ENCODE measurements at regions not wholly inside any gene's neighbourhood (a gene's known extent, or its start where the extent isn't known, plus 50 kb on each side); places are given as distances from the start of the nearest gene placed in this dataset.

DNA sequence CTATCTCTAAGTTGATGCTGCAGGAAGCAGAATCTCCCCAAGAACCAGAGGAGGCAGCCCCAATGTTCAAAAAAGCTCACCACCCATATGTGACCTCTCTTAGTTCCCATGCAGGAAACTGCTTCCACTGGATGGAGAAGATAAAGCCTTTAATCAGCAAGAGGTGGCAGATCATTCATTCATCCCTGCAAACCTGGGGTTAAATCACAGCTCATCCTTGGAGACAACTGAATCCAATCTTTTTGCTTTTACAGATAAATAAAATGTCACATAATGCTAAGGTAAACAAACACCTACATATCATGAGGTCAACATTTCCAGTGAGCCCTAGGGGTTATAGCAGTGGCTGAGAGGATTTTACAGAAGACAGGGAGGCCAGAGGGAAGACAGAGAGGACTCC lies 112.7 kb upstream of the CD93 start:
- H3K4me1 ChIP-seq (ENCODE audit: control insufficient read depth in 4 of 4, insufficient read depth in 4 of 4, low read length in 3 of 4), result no peaks in the 10 kb centered on the region
- no peak overlapping the region for H3K4me3 ChIP-seq (ENCODE audit: low read depth in 1 of 3, low read length in 3 of 3)
- no peak for DNase-seq (ENCODE audit: low spot score)
- TF ChIP-seq, protein P1, sequence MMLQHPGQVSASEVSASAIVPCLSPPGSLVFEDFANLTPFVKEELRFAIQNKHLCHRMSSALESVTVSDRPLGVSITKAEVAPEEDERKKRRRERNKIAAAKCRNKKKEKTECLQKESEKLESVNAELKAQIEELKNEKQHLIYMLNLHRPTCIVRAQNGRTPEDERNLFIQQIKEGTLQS (IDR thresholded peaks at IDR 0.05), result no peak
- TF ChIP-seq FOXA1 (IDR thresholded peaks at IDR 0.05), result no peak
- TF ChIP-seq NR2F2 (IDR thresholded peaks at IDR 0.05), result no peak
- TF ChIP-seq JUND (IDR thresholded peaks at IDR 0.05), result no peak
- no peak for TF ChIP-seq RAD21 (IDR thresholded peaks at IDR 0.05)
- no peak for TF ChIP-seq FOXA2 (IDR thresholded peaks at IDR 0.05)
- TF ChIP-seq TAF1 (conservative IDR thresholded peaks at IDR 0.05), result no peak
- TF ChIP-seq RXRA (IDR thresholded peaks at IDR 0.05), result no peak
- TF ChIP-seq HNF4G (IDR thresholded peaks at IDR 0.05), result no peak
- TF ChIP-seq, protein P2, sequence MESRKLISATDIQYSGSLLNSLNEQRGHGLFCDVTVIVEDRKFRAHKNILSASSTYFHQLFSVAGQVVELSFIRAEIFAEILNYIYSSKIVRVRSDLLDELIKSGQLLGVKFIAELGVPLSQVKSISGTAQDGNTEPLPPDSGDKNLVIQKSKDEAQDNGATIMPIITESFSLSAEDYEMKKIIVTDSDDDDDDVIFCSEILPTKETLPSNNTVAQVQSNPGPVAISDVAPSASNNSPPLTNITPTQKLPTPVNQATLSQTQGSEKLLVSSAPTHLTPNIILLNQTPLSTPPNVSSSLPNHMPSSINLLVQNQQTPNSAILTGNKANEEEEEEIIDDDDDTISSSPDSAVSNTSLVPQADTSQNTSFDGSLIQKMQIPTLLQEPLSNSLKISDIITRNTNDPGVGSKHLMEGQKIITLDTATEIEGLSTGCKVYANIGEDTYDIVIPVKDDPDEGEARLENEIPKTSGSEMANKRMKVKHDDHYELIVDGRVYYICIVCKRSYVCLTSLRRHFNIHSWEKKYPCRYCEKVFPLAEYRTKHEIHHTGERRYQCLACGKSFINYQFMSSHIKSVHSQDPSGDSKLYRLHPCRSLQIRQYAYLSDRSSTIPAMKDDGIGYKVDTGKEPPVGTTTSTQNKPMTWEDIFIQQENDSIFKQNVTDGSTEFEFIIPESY (IDR thresholded peaks at IDR 0.05), result no peak
- TF ChIP-seq, protein P3, sequence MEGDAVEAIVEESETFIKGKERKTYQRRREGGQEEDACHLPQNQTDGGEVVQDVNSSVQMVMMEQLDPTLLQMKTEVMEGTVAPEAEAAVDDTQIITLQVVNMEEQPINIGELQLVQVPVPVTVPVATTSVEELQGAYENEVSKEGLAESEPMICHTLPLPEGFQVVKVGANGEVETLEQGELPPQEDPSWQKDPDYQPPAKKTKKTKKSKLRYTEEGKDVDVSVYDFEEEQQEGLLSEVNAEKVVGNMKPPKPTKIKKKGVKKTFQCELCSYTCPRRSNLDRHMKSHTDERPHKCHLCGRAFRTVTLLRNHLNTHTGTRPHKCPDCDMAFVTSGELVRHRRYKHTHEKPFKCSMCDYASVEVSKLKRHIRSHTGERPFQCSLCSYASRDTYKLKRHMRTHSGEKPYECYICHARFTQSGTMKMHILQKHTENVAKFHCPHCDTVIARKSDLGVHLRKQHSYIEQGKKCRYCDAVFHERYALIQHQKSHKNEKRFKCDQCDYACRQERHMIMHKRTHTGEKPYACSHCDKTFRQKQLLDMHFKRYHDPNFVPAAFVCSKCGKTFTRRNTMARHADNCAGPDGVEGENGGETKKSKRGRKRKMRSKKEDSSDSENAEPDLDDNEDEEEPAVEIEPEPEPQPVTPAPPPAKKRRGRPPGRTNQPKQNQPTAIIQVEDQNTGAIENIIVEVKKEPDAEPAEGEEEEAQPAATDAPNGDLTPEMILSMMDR (IDR thresholded peaks at IDR 0.05; ENCODE audit: low read depth, low read length, missing input control), result no peak
- TF ChIP-seq, protein P4, sequence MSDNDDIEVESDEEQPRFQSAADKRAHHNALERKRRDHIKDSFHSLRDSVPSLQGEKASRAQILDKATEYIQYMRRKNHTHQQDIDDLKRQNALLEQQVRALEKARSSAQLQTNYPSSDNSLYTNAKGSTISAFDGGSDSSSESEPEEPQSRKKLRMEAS (IDR thresholded peaks at IDR 0.05), result no peak
- no peak overlapping the region for H3K27ac ChIP-seq (ENCODE audit: low read depth in 1 of 2, low read length in 2 of 2)
- no peak overlapping the region for H3K9ac ChIP-seq (ENCODE audit: low read depth in 1 of 2, low read length in 2 of 2)
- H3K9me3 ChIP-seq (ENCODE audit: control insufficient read depth in 4 of 4, low read length in 3 of 4), result peaks cover 0 to 5% (median 0%) of the 10 kb centered on the region in 4 donors
- no peaks in the 10 kb centered on the region for H3K36me3 ChIP-seq (ENCODE audit: control insufficient read depth in 4 of 4, insufficient read depth in 3 of 4, low read depth in 1 of 4, low read length in 3 of 4)
- H3K27me3 ChIP-seq (ENCODE audit: control insufficient read depth in 4 of 4, insufficient read depth in 4 of 4, low read length in 3 of 4), result peaks cover 0 to 11% (median 0%) of the 10 kb centered on the region in 4 donors

DNA sequence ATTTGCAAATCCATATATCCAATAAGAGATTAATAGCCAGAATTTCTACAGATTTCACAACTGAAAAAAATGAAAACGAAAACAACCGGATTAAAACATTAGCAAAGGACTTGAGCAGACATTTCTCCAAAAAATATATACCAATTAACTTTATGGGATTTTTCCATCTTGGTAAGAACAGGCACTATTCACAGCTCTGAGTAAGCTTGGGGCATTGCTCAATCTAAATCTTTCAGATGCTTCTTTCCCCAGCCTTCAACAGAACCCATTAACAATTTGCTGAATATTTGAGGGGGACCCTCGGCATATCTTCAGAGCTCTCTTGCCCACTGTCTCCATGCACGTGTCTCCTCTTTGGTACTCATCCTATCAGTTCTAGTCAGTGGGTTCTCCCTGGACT lies 111.7 kb upstream of the CD93 start:
- Histone ChIP-seq H3K9me3 (ENCODE audit: control insufficient read depth in 4 of 4, low read length in 3 of 4) (peaks cover 0 to 5% (median 0%) of the 10 kb centered on the region in 4 donors), H3K4me3 (ENCODE audit: low read depth in 1 of 3, low read length in 3 of 3) (no peak overlapping the region), H3K27ac (ENCODE audit: low read depth in 1 of 2, low read length in 2 of 2) (no peak overlapping the region), H3K9ac (ENCODE audit: low read depth in 1 of 2, low read length in 2 of 2) (no peak overlapping the region), H3K27me3 (ENCODE audit: control insufficient read depth in 4 of 4, insufficient read depth in 4 of 4, low read length in 3 of 4) (peaks cover 0 to 6% (median 0%) of the 10 kb centered on the region in 4 donors), H3K36me3 (ENCODE audit: control insufficient read depth in 4 of 4, insufficient read depth in 3 of 4, low read depth in 1 of 4, low read length in 3 of 4) (no peaks in the 10 kb centered on the region), H3K4me1 (ENCODE audit: control insufficient read depth in 4 of 4, insufficient read depth in 4 of 4, low read length in 3 of 4) (no peaks in the 10 kb centered on the region)
- 77% methylated on average over 4 of the region's 4 CpGs for WGBS
- no peak for TF ChIP-seq FOXA2 (IDR thresholded peaks at IDR 0.05)
- TF ChIP-seq, protein P1 (IDR thresholded peaks at IDR 0.05), result no peak
- no peak for DNase-seq (ENCODE audit: low spot score)

GRCh38 chr20:23195636-23196035 lies 109.5 kb upstream of the CD93 start:
- peaks cover 0 to 5% (median 0%) of the 10 kb centered on the region in 4 donors for H3K9me3 ChIP-seq (ENCODE audit: control insufficient read depth in 4 of 4, low read length in 3 of 4)
- no peak overlapping the region for H3K4me3 ChIP-seq (ENCODE audit: low read depth in 1 of 3, low read length in 3 of 3)
- H3K36me3 ChIP-seq (ENCODE audit: control insufficient read depth in 4 of 4, insufficient read depth in 3 of 4, low read depth in 1 of 4, low read length in 3 of 4), result no peaks in the 10 kb centered on the region
- no peak for DNase-seq (ENCODE audit: low spot score)
- no peak overlapping the region for H3K27ac ChIP-seq (ENCODE audit: low read depth in 1 of 2, low read length in 2 of 2)
- peaks cover 0 to 5% (median 0%) of the 10 kb centered on the region in 4 donors for H3K27me3 ChIP-seq (ENCODE audit: control insufficient read depth in 4 of 4, insufficient read depth in 4 of 4, low read length in 3 of 4)
- WGBS, result 87% methylated on average over 1 of the region's 1 CpG
- H3K9ac ChIP-seq (ENCODE audit: low read depth in 1 of 2, low read length in 2 of 2), result no peak overlapping the region
- TF ChIP-seq HNF4G (IDR thresholded peaks at IDR 0.05) (no peak), SP1 (IDR thresholded peaks at IDR 0.05) (no peak)
- H3K4me1 ChIP-seq (ENCODE audit: control insufficient read depth in 4 of 4, insufficient read depth in 4 of 4, low read length in 3 of 4), result no peaks in the 10 kb centered on the region
